WTC11 (cell line): ENCODE measurements at regions not wholly inside any gene's neighbourhood (a gene's known extent, or its start where the extent isn't known, plus 50 kb on each side); places are given as distances from the start of the nearest gene placed in this dataset.

Experiments
- CREM ChIP-seq: sonication (generic); formaldehyde crosslinking; IDR thresholded peaks from 2 replicates; pipeline ENCODE4 v1.8.1; 2022; ENCODE audit warnings: mild to moderate bottlenecking, missing genetic modification reagents, moderate library complexity
- E2F1 ChIP-seq: sonication (generic); formaldehyde crosslinking; IDR thresholded peaks from 2 replicates; pipeline ENCODE4 v1.8.0; 2022; ENCODE audit warnings: mild to moderate bottlenecking, missing genetic modification reagents
- NFYB ChIP-seq: sonication (generic); formaldehyde crosslinking; conservative IDR thresholded peaks from 2 replicates; pipeline ENCODE4 v1.8.0; 2022; ENCODE audit warnings: low read depth, missing genetic modification reagents
- NR1H2 ChIP-seq: sonication (generic); formaldehyde crosslinking; IDR thresholded peaks from 2 replicates; pipeline ENCODE4 v1.9.0; 2021; ENCODE audit warnings: mild to moderate bottlenecking, moderate library complexity, missing genetic modification reagents
- NR2C2 ChIP-seq: sonication (generic); formaldehyde crosslinking; IDR thresholded peaks from 2 replicates; pipeline ENCODE4 v1.8.0; 2022; ENCODE audit warnings: mild to moderate bottlenecking, missing genetic modification reagents
- PREB ChIP-seq: sonication (generic); formaldehyde crosslinking; IDR thresholded peaks from 2 replicates; pipeline ENCODE4 v1.8.1; 2022; ENCODE audit warnings: mild to moderate bottlenecking, missing genetic modification reagents, moderate library complexity, borderline replicate concordance
- TEAD1 ChIP-seq: sonication (generic); formaldehyde crosslinking; IDR thresholded peaks from 2 replicates; pipeline ENCODE4 v1.8.0; 2022; ENCODE audit warnings: mild to moderate bottlenecking, missing genetic modification reagents
- TP53 ChIP-seq: sonication (generic); formaldehyde crosslinking; IDR thresholded peaks from 2 replicates; pipeline ENCODE4 v1.8.1; 2023; ENCODE audit warnings: mild to moderate bottlenecking, missing genetic modification reagents
- USF2 ChIP-seq: sonication (generic); formaldehyde crosslinking; IDR thresholded peaks from 2 replicates; pipeline ENCODE4 v1.8.1; 2023; ENCODE audit warnings: mild to moderate bottlenecking, missing genetic modification reagents, moderate library complexity
- TF ChIP-seq, protein P1 (sequence below): fragments of 200-600 bp; IDR thresholded peaks from 2 replicates; pipeline ENCODE4 v1.8.0; 2022; ENCODE audit warnings: antibody characterized with exemption
- TF ChIP-seq, protein P2 (sequence below): fragments of 250-450 bp; sonication (Bioruptor Pico); IDR thresholded peaks from 2 replicates; pipeline ENCODE4 v1.9.0; 2021; ENCODE audit warnings: mild to moderate bottlenecking

GRCh38 chr16:62715701-62716100 lies 679.5 kb upstream of the CDH8 start:
- TF ChIP-seq, protein P1, sequence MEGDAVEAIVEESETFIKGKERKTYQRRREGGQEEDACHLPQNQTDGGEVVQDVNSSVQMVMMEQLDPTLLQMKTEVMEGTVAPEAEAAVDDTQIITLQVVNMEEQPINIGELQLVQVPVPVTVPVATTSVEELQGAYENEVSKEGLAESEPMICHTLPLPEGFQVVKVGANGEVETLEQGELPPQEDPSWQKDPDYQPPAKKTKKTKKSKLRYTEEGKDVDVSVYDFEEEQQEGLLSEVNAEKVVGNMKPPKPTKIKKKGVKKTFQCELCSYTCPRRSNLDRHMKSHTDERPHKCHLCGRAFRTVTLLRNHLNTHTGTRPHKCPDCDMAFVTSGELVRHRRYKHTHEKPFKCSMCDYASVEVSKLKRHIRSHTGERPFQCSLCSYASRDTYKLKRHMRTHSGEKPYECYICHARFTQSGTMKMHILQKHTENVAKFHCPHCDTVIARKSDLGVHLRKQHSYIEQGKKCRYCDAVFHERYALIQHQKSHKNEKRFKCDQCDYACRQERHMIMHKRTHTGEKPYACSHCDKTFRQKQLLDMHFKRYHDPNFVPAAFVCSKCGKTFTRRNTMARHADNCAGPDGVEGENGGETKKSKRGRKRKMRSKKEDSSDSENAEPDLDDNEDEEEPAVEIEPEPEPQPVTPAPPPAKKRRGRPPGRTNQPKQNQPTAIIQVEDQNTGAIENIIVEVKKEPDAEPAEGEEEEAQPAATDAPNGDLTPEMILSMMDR = no peak
- TF ChIP-seq CREM (CRISPR knock-in tag) (no peak), E2F1 (CRISPR knock-in tag) (no peak), NR1H2 (CRISPR knock-in tag) (no peak), TEAD1 (no peak), NR2C2 (CRISPR knock-in tag) (no peak), NFYB (CRISPR knock-in tag) (no peak), USF2 (CRISPR knock-in tag) (no peak), PREB (CRISPR knock-in tag) (no peak), TP53 (CRISPR knock-in tag) (no peak)
- TF ChIP-seq, protein P2, sequence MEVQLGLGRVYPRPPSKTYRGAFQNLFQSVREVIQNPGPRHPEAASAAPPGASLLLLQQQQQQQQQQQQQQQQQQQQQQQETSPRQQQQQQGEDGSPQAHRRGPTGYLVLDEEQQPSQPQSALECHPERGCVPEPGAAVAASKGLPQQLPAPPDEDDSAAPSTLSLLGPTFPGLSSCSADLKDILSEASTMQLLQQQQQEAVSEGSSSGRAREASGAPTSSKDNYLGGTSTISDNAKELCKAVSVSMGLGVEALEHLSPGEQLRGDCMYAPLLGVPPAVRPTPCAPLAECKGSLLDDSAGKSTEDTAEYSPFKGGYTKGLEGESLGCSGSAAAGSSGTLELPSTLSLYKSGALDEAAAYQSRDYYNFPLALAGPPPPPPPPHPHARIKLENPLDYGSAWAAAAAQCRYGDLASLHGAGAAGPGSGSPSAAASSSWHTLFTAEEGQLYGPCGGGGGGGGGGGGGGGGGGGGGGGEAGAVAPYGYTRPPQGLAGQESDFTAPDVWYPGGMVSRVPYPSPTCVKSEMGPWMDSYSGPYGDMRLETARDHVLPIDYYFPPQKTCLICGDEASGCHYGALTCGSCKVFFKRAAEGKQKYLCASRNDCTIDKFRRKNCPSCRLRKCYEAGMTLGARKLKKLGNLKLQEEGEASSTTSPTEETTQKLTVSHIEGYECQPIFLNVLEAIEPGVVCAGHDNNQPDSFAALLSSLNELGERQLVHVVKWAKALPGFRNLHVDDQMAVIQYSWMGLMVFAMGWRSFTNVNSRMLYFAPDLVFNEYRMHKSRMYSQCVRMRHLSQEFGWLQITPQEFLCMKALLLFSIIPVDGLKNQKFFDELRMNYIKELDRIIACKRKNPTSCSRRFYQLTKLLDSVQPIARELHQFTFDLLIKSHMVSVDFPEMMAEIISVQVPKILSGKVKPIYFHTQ (CRISPR knock-in tag) = no peak
